ENCODE measurements at regions not wholly inside any gene's neighbourhood (a gene's known extent, or its start where the extent isn't known, plus 50 kb on each side); places are given as distances from the start of the nearest gene placed in this dataset.

- DNase-seq (ENCODE audit: low spot score): no peak
- no peaks in the 10 kb centered on the region for H3K9me3 ChIP-seq (ENCODE audit: control insufficient read depth in 4 of 4, low read length in 3 of 4)
These were observed 167.8 kb upstream of the HAAO start for GRCh38 chr2:42960002-42960841.

DNA sequence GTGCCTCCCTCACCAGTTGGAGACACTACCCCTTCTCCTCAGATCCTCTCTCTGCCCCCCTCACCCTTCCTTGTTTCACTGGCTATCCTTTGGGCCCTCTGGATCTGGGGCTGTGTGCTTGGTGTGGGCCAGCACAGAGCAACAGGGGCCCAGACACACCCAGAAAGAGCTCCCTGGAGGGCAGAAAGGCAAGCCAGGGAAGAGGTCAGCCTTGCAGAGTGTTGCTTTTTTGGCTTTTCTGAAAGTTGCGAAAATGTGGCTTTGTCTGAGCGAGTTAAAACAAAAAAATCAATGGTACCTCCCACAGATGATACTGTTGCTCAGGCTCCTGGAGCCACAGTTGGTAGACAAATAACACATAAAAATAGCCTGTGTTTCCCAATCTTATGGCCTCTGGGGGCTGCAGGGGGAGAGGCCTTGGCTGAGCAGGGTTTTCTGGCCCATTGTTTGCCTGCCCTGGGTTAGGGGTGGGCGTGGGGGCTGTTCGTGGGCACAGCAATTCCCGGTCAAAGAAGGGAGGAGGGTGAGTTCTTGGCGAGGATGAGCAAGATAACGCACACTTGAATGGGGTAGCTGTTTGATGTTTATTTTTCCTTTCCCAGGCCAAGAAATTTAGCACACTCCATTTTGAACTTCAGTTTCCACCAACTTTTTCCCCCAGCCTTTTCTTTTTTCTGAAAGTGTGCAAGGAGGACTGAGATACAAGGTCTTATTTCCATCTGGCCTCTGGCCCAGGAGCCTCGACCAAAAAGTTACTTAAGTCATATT lies 167.0 kb upstream of the HAAO start:
- TF ChIP-seq ZBTB33 (IDR thresholded peaks at IDR 0.05): peak; percentile 69
- no peak for TF ChIP-seq TAF1 (conservative IDR thresholded peaks at IDR 0.05)
- TF ChIP-seq, protein P1, sequence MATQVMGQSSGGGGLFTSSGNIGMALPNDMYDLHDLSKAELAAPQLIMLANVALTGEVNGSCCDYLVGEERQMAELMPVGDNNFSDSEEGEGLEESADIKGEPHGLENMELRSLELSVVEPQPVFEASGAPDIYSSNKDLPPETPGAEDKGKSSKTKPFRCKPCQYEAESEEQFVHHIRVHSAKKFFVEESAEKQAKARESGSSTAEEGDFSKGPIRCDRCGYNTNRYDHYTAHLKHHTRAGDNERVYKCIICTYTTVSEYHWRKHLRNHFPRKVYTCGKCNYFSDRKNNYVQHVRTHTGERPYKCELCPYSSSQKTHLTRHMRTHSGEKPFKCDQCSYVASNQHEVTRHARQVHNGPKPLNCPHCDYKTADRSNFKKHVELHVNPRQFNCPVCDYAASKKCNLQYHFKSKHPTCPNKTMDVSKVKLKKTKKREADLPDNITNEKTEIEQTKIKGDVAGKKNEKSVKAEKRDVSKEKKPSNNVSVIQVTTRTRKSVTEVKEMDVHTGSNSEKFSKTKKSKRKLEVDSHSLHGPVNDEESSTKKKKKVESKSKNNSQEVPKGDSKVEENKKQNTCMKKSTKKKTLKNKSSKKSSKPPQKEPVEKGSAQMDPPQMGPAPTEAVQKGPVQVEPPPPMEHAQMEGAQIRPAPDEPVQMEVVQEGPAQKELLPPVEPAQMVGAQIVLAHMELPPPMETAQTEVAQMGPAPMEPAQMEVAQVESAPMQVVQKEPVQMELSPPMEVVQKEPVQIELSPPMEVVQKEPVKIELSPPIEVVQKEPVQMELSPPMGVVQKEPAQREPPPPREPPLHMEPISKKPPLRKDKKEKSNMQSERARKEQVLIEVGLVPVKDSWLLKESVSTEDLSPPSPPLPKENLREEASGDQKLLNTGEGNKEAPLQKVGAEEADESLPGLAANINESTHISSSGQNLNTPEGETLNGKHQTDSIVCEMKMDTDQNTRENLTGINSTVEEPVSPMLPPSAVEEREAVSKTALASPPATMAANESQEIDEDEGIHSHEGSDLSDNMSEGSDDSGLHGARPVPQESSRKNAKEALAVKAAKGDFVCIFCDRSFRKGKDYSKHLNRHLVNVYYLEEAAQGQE (IDR thresholded peaks at IDR 0.05): peak; percentile 66
- peak; percentile 49 to 77 for TF ChIP-seq HNF4A (conservative IDR thresholded peaks at IDR 0.05)
- TF ChIP-seq MAX (IDR thresholded peaks at IDR 0.05): peak; percentile 72
- TF ChIP-seq, protein P2, sequence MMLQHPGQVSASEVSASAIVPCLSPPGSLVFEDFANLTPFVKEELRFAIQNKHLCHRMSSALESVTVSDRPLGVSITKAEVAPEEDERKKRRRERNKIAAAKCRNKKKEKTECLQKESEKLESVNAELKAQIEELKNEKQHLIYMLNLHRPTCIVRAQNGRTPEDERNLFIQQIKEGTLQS (IDR thresholded peaks at IDR 0.05): no peak
- TF ChIP-seq YY1 (IDR thresholded peaks at IDR 0.05): peak; percentile 88
- TF ChIP-seq GABPA (IDR thresholded peaks at IDR 0.05 in 1 of 2, conservative IDR thresholded peaks at IDR 0.05 in 1 of 2): no peak
- peak; percentile 68 for TF ChIP-seq SP1 (IDR thresholded peaks at IDR 0.05)
- TF ChIP-seq CTCF (IDR thresholded peaks at IDR 0.05; ENCODE audit: low read depth, low read length, missing input control): no peak
- no peak for TF ChIP-seq FOXA1 (IDR thresholded peaks at IDR 0.05)
- TF ChIP-seq RAD21 (IDR thresholded peaks at IDR 0.05): peak; percentile 46 to 52
- peak in 1 of 2 donors; percentile 78 for TF ChIP-seq EGR1 (IDR thresholded peaks at IDR 0.05; ENCODE audit: low read depth in 2 of 2)
- TF ChIP-seq NR2F2 (IDR thresholded peaks at IDR 0.05): peak; percentile 53
- TF ChIP-seq FOXA2 (IDR thresholded peaks at IDR 0.05): peak; percentile 27
- TF ChIP-seq HNF4G (IDR thresholded peaks at IDR 0.05): no peak
- TF ChIP-seq JUND (IDR thresholded peaks at IDR 0.05): peak in 1 of 2 donors; percentile 67
- TF ChIP-seq RXRA (IDR thresholded peaks at IDR 0.05): peak; percentile 85 to 94
- no peak overlapping the region for H3K4me3 ChIP-seq (ENCODE audit: low read depth in 1 of 3, low read length in 3 of 3)
- no peaks in the 10 kb centered on the region for H3K36me3 ChIP-seq (ENCODE audit: control insufficient read depth in 4 of 4, insufficient read depth in 3 of 4, low read depth in 1 of 4, low read length in 3 of 4)
- DNase-seq (ENCODE audit: low spot score): no peak
- no peak overlapping the region for H3K9ac ChIP-seq (ENCODE audit: low read depth in 1 of 2, low read length in 2 of 2)
- WGBS: 19% methylated on average over 8 of the region's 8 CpGs
- peaks cover 32 to 67% (median 52%) of the 10 kb centered on the region in 4 donors for H3K4me1 ChIP-seq (ENCODE audit: control insufficient read depth in 4 of 4, insufficient read depth in 4 of 4, low read length in 3 of 4)
- H3K27ac ChIP-seq (ENCODE audit: low read depth in 1 of 2, low read length in 2 of 2): peak overlapping the region; percentile 71 to 75
- H3K27me3 ChIP-seq (ENCODE audit: control insufficient read depth in 4 of 4, insufficient read depth in 4 of 4, low read length in 3 of 4): no peaks in the 10 kb centered on the region
- H3K9me3 ChIP-seq (ENCODE audit: control insufficient read depth in 4 of 4, low read length in 3 of 4): no peaks in the 10 kb centered on the region

More at GRCh38 chr2:42960002-42960841, 167.8 kb upstream of the HAAO start:
- peak; percentile 68 for TF ChIP-seq SP1 (IDR thresholded peaks at IDR 0.05)
- no peak for TF ChIP-seq FOXA1 (IDR thresholded peaks at IDR 0.05)
- TF ChIP-seq RXRA (IDR thresholded peaks at IDR 0.05): peak; percentile 88 to 99
- peak; percentile 21 for TF ChIP-seq NR2F2 (IDR thresholded peaks at IDR 0.05)
- 41% methylated on average over 10 of the region's 10 CpGs for WGBS
- Histone ChIP-seq H3K36me3 (ENCODE audit: control insufficient read depth in 4 of 4, insufficient read depth in 3 of 4, low read depth in 1 of 4, low read length in 3 of 4) (no peaks in the 10 kb centered on the region), H3K27me3 (ENCODE audit: control insufficient read depth in 4 of 4, insufficient read depth in 4 of 4, low read length in 3 of 4) (no peaks in the 10 kb centered on the region), H3K27ac (ENCODE audit: low read depth in 1 of 2, low read length in 2 of 2) (peak overlapping the region; percentile 71 to 75), H3K4me1 (ENCODE audit: control insufficient read depth in 4 of 4, insufficient read depth in 4 of 4, low read length in 3 of 4) (peaks cover 32 to 67% (median 51%) of the 10 kb centered on the region in 4 donors), H3K4me3 (ENCODE audit: low read depth in 1 of 3, low read length in 3 of 3) (no peak overlapping the region), H3K9ac (ENCODE audit: low read depth in 1 of 2, low read length in 2 of 2) (peak overlapping the region in 1 of 2 donors; percentile 15)

Measured in liver (tissue), 8 donors.